ENCODE measurements at regions not wholly inside any gene's neighbourhood (a gene's known extent, or its start where the extent isn't known, plus 50 kb on each side); places are given as distances from the start of the nearest gene placed in this dataset.

DNA sequence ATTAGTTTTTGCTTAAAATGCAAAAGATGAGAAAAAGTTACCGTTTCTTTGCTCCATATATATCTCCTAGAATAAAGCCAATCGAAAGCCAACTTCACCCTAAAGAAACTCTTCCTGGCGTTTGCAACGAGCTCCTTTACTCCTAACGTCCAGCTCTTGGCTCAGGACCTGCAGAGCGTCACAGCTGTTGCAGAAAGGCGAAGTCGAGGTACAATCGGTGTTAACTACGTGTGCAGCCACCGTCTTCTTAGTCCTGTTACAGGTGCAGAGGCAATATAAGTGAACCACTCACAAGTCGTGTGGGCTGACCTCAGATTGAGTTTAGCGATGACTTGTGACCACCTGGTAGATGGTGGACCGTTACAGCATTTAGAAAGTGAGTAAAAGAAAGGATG lies 113.1 kb downstream of the TRIM27 start:
- TF ChIP-seq, protein P1, sequence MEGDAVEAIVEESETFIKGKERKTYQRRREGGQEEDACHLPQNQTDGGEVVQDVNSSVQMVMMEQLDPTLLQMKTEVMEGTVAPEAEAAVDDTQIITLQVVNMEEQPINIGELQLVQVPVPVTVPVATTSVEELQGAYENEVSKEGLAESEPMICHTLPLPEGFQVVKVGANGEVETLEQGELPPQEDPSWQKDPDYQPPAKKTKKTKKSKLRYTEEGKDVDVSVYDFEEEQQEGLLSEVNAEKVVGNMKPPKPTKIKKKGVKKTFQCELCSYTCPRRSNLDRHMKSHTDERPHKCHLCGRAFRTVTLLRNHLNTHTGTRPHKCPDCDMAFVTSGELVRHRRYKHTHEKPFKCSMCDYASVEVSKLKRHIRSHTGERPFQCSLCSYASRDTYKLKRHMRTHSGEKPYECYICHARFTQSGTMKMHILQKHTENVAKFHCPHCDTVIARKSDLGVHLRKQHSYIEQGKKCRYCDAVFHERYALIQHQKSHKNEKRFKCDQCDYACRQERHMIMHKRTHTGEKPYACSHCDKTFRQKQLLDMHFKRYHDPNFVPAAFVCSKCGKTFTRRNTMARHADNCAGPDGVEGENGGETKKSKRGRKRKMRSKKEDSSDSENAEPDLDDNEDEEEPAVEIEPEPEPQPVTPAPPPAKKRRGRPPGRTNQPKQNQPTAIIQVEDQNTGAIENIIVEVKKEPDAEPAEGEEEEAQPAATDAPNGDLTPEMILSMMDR (IDR thresholded peaks at IDR 0.05) = no peak
- no peak for TF ChIP-seq EZH2 (IDR thresholded peaks at IDR 0.05; ENCODE audit: borderline replicate concordance, insufficient read depth, low read depth, low read length, poor library complexity, severe bottlenecking)

Data from B cell (primary cell).